HEK293 (cell line): ENCODE measurements at regions not wholly inside any gene's neighbourhood (a gene's known extent, or its start where the extent isn't known, plus 50 kb on each side); places are given as distances from the start of the nearest gene placed in this dataset.
A peak's percentile ranks its signal among the peaks of the same experiment; 100 is the strongest.
"Not testable (repeated sequence)": the region's sequence is repeated elsewhere in the genome, so short reads cannot be mapped to it uniquely, and the experiment has no call there.

ENCODE experiments used
- CTCF ChIA-PET: fragments of 350-600 bp; formaldehyde crosslinking; extraction: SDS; loops from one replicate; lab custom pipeline; 2021; ENCODE audit warnings: antibody characterized with exemption; lab: Yijun Ruan, JAX
- POLR2A ChIA-PET: fragments of 300-600 bp; formaldehyde crosslinking; extraction: SDS; loops from one replicate; lab custom pipeline; 2020; ENCODE audit warnings: antibody characterized with exemption, inconsistent platforms; lab: Yijun Ruan, JAX
- H3K27ac ChIP-seq: fragments of 200-500 bp; sonication (Bioruptor generic); 2 replicates; pipeline ENCODE4 v1.5.1; 2014; ENCODE audit warnings: low read depth, low read length, control low read depth, inconsistent platforms; ENCODE audit errors: extremely low read depth
- H3K36me3 ChIP-seq, 2 experiments: fragments of 200-500 bp in 1 of 2; sonication (Bioruptor generic) in 1 of 2; 1 replicate in 1 of 2; 2 replicates in 1 of 2; pipeline ENCODE4 v1.5.1; 2014 to 2017; ENCODE audit warnings: inconsistent platforms in 2 of 2, low read length in 2 of 2; ENCODE audit not compliant: control insufficient read depth in 2 of 2, insufficient read depth in 1 of 2
- H3K4me1 ChIP-seq: fragments of 200-500 bp; sonication (Bioruptor generic); 2 replicates; pipeline ENCODE4 v1.5.1; 2014; ENCODE audit warnings: mild to moderate bottlenecking, low read length, inconsistent platforms; ENCODE audit not compliant: control insufficient read depth, insufficient read depth
- H3K4me3 ChIP-seq: 2 replicates; pipeline ENCODE4 v1.5.1; 2011; ENCODE audit warnings: low read depth, mild to moderate bottlenecking, control low read depth, low read length, moderate library complexity
- H3K9me3 ChIP-seq: fragments of 200-500 bp; sonication (Bioruptor generic); 2 replicates; pipeline ENCODE4 v1.5.1; 2014; ENCODE audit warnings: low read depth, low read length, inconsistent platforms; ENCODE audit not compliant: control insufficient read depth, insufficient read depth
- FEZF1 ChIP-seq: fragments of 450-650 bp; formaldehyde crosslinking; IDR thresholded peaks from 2 replicates; pipeline ENCODE4 v1.5.1; 2016; ENCODE audit warnings: missing biosample characterization, missing genetic modification characterization
- ZNF521 ChIP-seq: fragments of 450-650 bp; formaldehyde crosslinking; IDR thresholded peaks from 2 replicates; pipeline ENCODE4 v1.5.1; 2017; ENCODE audit warnings: missing biosample characterization, mild to moderate bottlenecking, missing genetic modification characterization
- ZNF654 ChIP-seq: fragments of 450-650 bp; formaldehyde crosslinking; IDR thresholded peaks from 2 replicates; pipeline ENCODE4 v1.5.1; 2016; ENCODE audit warnings: low read depth, missing biosample characterization, missing genetic modification characterization
- TF ChIP-seq, protein P1 (sequence below): fragments of 450-650 bp; formaldehyde crosslinking; IDR thresholded peaks from 2 replicates; pipeline ENCODE4 v1.5.1; 2016; ENCODE audit warnings: missing biosample characterization, missing genetic modification characterization
- TF ChIP-seq, protein P2 (sequence below): sonication (generic); formaldehyde crosslinking; IDR thresholded peaks from 2 replicates; pipeline ENCODE4 v1.8.1; 2022; ENCODE audit warnings: mild to moderate bottlenecking, moderate library complexity, missing genetic modification reagents
- TF ChIP-seq, protein P3 (sequence below): fragments of 450-650 bp; formaldehyde crosslinking; IDR thresholded peaks from 2 replicates; pipeline ENCODE4 v1.5.1; 2016; ENCODE audit warnings: missing biosample characterization, missing genetic modification characterization, borderline replicate concordance

DNA sequence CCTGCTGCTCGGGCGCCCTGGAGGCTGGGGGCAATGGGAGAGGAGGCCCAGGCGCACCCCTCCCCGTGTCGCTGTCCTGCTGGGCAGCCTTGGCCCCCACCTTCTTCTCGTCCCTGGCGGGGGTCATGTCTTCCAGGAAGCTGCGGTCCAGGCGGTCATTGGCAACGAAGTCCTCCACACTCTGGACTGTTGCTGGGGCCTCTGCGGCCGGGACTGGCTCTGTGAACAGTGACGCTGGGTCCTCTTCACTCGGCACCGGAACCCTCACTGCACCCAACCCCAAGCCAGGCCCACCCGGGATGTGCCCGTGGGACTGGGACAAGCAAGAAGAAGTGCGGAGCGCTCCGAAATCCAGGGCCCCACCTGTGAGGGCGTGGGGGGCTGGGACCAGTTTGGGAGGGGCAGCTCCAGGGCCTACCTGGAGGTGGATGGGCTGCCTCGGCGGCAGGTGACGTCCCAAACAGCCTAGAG is 308.0 kb downstream of the CCDC74A start (continued):
- TF ChIP-seq, protein P1, sequence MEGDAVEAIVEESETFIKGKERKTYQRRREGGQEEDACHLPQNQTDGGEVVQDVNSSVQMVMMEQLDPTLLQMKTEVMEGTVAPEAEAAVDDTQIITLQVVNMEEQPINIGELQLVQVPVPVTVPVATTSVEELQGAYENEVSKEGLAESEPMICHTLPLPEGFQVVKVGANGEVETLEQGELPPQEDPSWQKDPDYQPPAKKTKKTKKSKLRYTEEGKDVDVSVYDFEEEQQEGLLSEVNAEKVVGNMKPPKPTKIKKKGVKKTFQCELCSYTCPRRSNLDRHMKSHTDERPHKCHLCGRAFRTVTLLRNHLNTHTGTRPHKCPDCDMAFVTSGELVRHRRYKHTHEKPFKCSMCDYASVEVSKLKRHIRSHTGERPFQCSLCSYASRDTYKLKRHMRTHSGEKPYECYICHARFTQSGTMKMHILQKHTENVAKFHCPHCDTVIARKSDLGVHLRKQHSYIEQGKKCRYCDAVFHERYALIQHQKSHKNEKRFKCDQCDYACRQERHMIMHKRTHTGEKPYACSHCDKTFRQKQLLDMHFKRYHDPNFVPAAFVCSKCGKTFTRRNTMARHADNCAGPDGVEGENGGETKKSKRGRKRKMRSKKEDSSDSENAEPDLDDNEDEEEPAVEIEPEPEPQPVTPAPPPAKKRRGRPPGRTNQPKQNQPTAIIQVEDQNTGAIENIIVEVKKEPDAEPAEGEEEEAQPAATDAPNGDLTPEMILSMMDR (tag by site-specific recombination), result no peak
- TF ChIP-seq, protein P2, sequence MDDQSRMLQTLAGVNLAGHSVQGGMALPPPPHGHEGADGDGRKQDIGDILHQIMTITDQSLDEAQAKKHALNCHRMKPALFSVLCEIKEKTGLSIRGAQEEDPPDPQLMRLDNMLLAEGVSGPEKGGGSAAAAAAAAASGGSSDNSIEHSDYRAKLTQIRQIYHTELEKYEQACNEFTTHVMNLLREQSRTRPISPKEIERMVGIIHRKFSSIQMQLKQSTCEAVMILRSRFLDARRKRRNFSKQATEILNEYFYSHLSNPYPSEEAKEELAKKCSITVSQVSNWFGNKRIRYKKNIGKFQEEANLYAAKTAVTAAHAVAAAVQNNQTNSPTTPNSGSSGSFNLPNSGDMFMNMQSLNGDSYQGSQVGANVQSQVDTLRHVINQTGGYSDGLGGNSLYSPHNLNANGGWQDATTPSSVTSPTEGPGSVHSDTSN (CRISPR knock-in tag), result no peak
- TF ChIP-seq ZNF654, result no peak
- TF ChIP-seq, protein P3, sequence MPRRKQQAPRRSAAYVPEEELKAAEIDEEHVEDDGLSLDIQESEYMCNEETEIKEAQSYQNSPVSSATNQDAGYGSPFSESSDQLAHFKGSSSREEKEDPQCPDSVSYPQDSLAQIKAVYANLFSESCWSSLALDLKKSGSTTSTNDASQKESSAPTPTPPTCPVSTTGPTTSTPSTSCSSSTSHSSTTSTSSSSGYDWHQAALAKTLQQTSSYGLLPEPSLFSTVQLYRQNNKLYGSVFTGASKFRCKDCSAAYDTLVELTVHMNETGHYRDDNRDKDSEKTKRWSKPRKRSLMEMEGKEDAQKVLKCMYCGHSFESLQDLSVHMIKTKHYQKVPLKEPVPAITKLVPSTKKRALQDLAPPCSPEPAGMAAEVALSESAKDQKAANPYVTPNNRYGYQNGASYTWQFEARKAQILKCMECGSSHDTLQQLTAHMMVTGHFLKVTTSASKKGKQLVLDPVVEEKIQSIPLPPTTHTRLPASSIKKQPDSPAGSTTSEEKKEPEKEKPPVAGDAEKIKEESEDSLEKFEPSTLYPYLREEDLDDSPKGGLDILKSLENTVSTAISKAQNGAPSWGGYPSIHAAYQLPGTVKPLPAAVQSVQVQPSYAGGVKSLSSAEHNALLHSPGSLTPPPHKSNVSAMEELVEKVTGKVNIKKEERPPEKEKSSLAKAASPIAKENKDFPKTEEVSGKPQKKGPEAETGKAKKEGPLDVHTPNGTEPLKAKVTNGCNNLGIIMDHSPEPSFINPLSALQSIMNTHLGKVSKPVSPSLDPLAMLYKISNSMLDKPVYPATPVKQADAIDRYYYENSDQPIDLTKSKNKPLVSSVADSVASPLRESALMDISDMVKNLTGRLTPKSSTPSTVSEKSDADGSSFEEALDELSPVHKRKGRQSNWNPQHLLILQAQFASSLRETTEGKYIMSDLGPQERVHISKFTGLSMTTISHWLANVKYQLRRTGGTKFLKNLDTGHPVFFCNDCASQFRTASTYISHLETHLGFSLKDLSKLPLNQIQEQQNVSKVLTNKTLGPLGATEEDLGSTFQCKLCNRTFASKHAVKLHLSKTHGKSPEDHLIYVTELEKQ (tag by site-specific recombination), result no peak
- no peak for TF ChIP-seq ZNF521
- no peak for TF ChIP-seq FEZF1 (tag by site-specific recombination)

DNA sequence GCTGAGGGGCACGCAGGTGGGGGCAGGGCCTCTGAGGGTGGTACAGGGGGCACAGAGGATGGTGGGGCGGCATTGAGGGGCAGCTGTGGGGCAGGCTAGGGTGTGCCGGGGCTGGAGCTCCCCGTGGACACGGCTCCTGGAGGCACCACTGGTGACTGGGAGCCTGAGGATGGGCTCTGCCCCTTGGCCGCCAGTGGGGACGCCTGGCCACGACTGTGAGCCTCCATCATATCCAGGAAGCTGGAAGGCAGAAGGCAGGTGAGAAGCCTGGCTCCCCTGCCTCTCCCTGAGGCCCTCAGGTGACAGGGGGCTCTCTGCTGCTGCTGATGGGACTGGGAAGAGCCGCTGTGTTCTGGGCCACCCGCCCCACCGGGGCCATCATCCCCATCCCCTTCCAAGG is 308.4 kb downstream of the CCDC74A start:
- CTCF ChIA-PET, H3K4me3 ChIP-seq, H3K27ac ChIP-seq, H3K4me1 ChIP-seq, H3K36me3 ChIP-seq, POLR2A ChIA-PET, H3K9me3 ChIP-seq: not testable (repeated sequence)

DNA sequence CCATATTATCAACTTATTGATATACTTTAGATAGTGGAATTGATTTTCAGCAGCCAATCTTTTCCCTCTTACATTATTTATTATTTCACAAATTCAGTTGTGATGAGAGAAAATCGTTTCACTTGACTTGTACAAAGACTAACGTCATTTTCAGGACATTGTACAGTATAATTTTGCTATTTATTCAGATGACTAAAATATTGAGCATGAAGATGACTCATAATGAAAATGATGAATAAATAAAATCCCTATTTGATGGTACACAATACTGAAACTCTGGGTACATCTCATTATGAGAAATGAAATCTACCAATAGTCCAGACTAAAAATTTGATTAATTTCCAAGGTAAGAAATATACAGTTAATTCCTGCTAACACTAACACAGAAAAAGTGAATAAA is 316.4 kb downstream of the CCDC74A start:
- H3K4me1 ChIP-seq, CTCF ChIA-PET, H3K9me3 ChIP-seq: not testable (repeated sequence)

DNA sequence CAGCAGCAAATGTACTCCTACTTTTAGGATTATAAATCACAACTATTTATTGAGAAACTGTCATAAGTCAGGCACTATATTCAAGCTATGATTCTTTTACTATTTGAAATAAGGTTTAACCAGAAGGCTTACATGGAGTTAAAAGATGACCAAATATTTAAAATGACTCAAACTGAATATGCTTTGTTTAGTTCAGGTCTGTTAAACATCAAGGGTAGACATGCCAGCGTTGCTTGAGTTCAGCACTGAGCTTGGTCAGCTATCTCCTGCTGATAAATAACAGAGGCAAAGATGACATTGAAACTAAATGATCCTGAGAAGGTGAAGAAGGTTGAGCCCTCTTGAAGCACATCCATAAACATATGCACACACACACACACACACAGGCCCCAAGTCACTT is 305.6 kb downstream of the ANKRD30BL start:
- H3K4me3 ChIP-seq, H3K27ac ChIP-seq, H3K36me3 ChIP-seq, H3K4me1 ChIP-seq, H3K9me3 ChIP-seq, CTCF ChIA-PET, POLR2A ChIA-PET: not testable (repeated sequence)

More for the DNA sequence above, 316.4 kb downstream of the CCDC74A start:
- H3K36me3 ChIP-seq, H3K4me3 ChIP-seq, POLR2A ChIA-PET, H3K27ac ChIP-seq: not testable (repeated sequence)

DNA sequence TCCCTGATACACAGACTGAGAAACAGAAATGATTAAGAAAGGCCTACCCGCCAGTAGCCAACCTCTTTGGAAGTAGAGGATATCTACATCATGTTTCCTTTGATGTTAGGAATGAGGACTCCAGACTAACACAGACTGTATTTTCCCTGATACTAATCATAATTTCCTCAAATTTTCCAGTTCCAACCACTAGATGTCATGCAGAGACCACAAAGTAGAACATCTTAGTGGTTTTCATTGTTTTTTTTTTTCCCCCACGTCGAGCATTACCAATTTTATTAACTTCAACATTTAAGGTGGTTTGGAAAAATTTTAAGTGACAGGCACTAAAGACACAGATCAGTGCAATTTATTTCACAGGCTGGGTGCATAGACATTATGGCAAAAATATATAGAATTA is 303.6 kb downstream of the ANKRD30BL start:
- peak; percentile 73 for TF ChIP-seq ZNF654
- H3K27ac ChIP-seq, POLR2A ChIA-PET, H3K9me3 ChIP-seq, H3K36me3 ChIP-seq, H3K4me1 ChIP-seq, H3K4me3 ChIP-seq: not testable (repeated sequence)
- CTCF ChIA-PET, result interaction anchor here (0.6 kb wide), 1 partner anchor 447 kb away, joined by 3 read pairs; no protein-coding TSS in a partner anchor
